DOHH2 (cell line): ENCODE measurements at regions not wholly inside any gene's neighbourhood (a gene's known extent, or its start where the extent isn't known, plus 50 kb on each side); places are given as distances from the start of the nearest gene placed in this dataset.

ENCODE experiments used
- H3F3A ChIP-seq: fragments of 200-600 bp; sonication (generic), shearing (Covaris generic); 2 replicates; pipeline ENCODE4 v1.6.0; 2016; ENCODE audit warnings: antibody characterized with exemption, mild to moderate bottlenecking; ENCODE audit not compliant: control insufficient read depth, insufficient read depth
- H3K27ac ChIP-seq: fragments of 200-600 bp; sonication (generic); 2 replicates; pipeline ENCODE4 v1.5.1; 2014; ENCODE audit warnings: low read depth, mild to moderate bottlenecking, low read length, moderate library complexity
- H3K27me3 ChIP-seq: fragments of 200-600 bp; sonication (generic); 2 replicates; pipeline ENCODE4 v1.6.1; 2014; ENCODE audit warnings: mild to moderate bottlenecking, low read length, mixed read lengths; ENCODE audit not compliant: control insufficient read depth
- H3K36me3 ChIP-seq: fragments of 200-600 bp; sonication (generic); 2 replicates; pipeline ENCODE4 v1.6.1; 2014; ENCODE audit warnings: mild to moderate bottlenecking, low read length, moderate library complexity, mixed read lengths; ENCODE audit not compliant: control insufficient read depth
- H3K4me1 ChIP-seq: fragments of 200-600 bp; sonication (generic); 2 replicates; pipeline ENCODE4 v1.6.1; 2014; ENCODE audit warnings: mild to moderate bottlenecking, low read length, mixed read lengths; ENCODE audit not compliant: control insufficient read depth
- H3K4me2 ChIP-seq: fragments of 200-600 bp; sonication (generic); 2 replicates; pipeline ENCODE4 v1.6.0; 2014; ENCODE audit warnings: mild to moderate bottlenecking, low read length, moderate library complexity
- H3K4me3 ChIP-seq: fragments of 200-600 bp; sonication (generic); 2 replicates; pipeline ENCODE4 v1.5.1; 2014; ENCODE audit warnings: mild to moderate bottlenecking, low read length, mixed read lengths
- H3K79me2 ChIP-seq: fragments of 200-600 bp; sonication (generic); 2 replicates; pipeline ENCODE4 v1.6.1; 2014; ENCODE audit warnings: mild to moderate bottlenecking, low read length, mixed read lengths; ENCODE audit not compliant: control insufficient read depth
- H3K9me2 ChIP-seq: fragments of 200-600 bp; sonication (generic); replicated peaks from 2 replicates; pipeline ENCODE4 v1.6.1; 2014; ENCODE audit warnings: mild to moderate bottlenecking, low read length, mixed read lengths; ENCODE audit not compliant: control insufficient read depth
- H3K9me3 ChIP-seq: fragments of 200-600 bp; sonication (generic); 2 replicates; pipeline ENCODE4 v1.6.1; 2014; ENCODE audit warnings: antibody characterized with exemption, low read length, mixed read lengths; ENCODE audit not compliant: control insufficient read depth, insufficient read depth
- H4K20me1 ChIP-seq: fragments of 200-600 bp; sonication (generic); 2 replicates; pipeline ENCODE4 v1.6.0; 2014; ENCODE audit warnings: low read depth, mild to moderate bottlenecking, antibody characterized with exemption, low read length, moderate library complexity; ENCODE audit not compliant: control insufficient read depth, insufficient read depth
- CTCF ChIP-seq: fragments of 200-600 bp; sonication (generic); IDR thresholded peaks from one replicate; pipeline ENCODE4 v1.5.1; 2014; ENCODE audit warnings: antibody characterized with exemption, mild to moderate bottlenecking, low read depth, low read length; ENCODE audit not compliant: poor library complexity, severe bottlenecking
- EZH2phosphoT487 ChIP-seq: fragments of 200-600 bp; sonication (generic); IDR thresholded peaks from 2 replicates; pipeline ENCODE4 v1.6.1; 2017; ENCODE audit warnings: borderline replicate concordance, mild to moderate bottlenecking, antibody characterized with exemption, low read length, moderate library complexity, mixed read lengths

GRCh38 chr12:47400266-47400665, 305.6 kb downstream of the RPAP3 start:
- TF ChIP-seq CTCF (no peak), EZH2phosphoT487 (no peak)
- H3F3A ChIP-seq, result no peaks in the 10 kb centered on the region
- H3K36me3 ChIP-seq, result no peaks in the 10 kb centered on the region
- H3K27me3 ChIP-seq, result no peaks in the 10 kb centered on the region
- H3K9me2 ChIP-seq, result no peaks in the 10 kb centered on the region
- H3K4me3 ChIP-seq, result no peak overlapping the region
- H3K4me1 ChIP-seq, result peaks cover 3% of the 10 kb centered on the region; the same call in 1 of the 2 replicates
- no peaks in the 10 kb centered on the region; the same call in 1 of the 2 replicates for H3K9me3 ChIP-seq
- H4K20me1 ChIP-seq, result no peaks in the 10 kb centered on the region
- H3K4me2 ChIP-seq, result no peak overlapping the region
- H3K27ac ChIP-seq, result no peak overlapping the region
- no peaks in the 10 kb centered on the region for H3K79me2 ChIP-seq

GRCh38 chr12:47397664-47398281, 308.1 kb downstream of the RPAP3 start:
- Histone ChIP-seq H3K4me3 (no peak overlapping the region), H3K36me3 (no peaks in the 10 kb centered on the region), H3K4me2 (peak overlapping the region; percentile 28; the same call in 1 of the 2 replicates)

GRCh38 chr12:47396902-47397663, 308.7 kb downstream of the RPAP3 start:
- Histone ChIP-seq H3K27me3 (no peaks in the 10 kb centered on the region; the same call in 1 of the 2 replicates), H3K4me3 (no peak overlapping the region), H3K36me3 (no peaks in the 10 kb centered on the region), H3F3A (no peaks in the 10 kb centered on the region), H4K20me1 (no peaks in the 10 kb centered on the region), H3K79me2 (no peaks in the 10 kb centered on the region), H3K9me2 (no peaks in the 10 kb centered on the region), H3K9me3 (no peaks in the 10 kb centered on the region; the same call in 1 of the 2 replicates), H3K27ac (no peak overlapping the region), H3K4me1 (peaks cover 24% of the 10 kb centered on the region), H3K4me2 (peak overlapping the region; percentile 28; the same call in 1 of the 2 replicates)
- no peak for TF ChIP-seq CTCF
- TF ChIP-seq EZH2phosphoT487, result no peak

More at GRCh38 chr12:47397664-47398281, 308.1 kb downstream of the RPAP3 start:
- TF ChIP-seq EZH2phosphoT487 (no peak), CTCF (peak; percentile 68)
- peaks cover 17% of the 10 kb centered on the region for H3K4me1 ChIP-seq
- no peak overlapping the region for H3K27ac ChIP-seq
- no peaks in the 10 kb centered on the region for H4K20me1 ChIP-seq
- H3F3A ChIP-seq, result no peaks in the 10 kb centered on the region
- H3K27me3 ChIP-seq, result no peaks in the 10 kb centered on the region
- H3K79me2 ChIP-seq, result no peaks in the 10 kb centered on the region
- H3K9me3 ChIP-seq, result no peaks in the 10 kb centered on the region; the same call in 1 of the 2 replicates
- H3K9me2 ChIP-seq, result no peaks in the 10 kb centered on the region
